ENCODE measurements at regions not wholly inside any gene's neighbourhood (a gene's known extent, or its start where the extent isn't known, plus 50 kb on each side); places are given as distances from the start of the nearest gene placed in this dataset.

- no peak for DNase-seq
- no peaks in the 10 kb centered on the region for H3K9me3 Mint-ChIP-seq
- TF ChIP-seq, protein P1, sequence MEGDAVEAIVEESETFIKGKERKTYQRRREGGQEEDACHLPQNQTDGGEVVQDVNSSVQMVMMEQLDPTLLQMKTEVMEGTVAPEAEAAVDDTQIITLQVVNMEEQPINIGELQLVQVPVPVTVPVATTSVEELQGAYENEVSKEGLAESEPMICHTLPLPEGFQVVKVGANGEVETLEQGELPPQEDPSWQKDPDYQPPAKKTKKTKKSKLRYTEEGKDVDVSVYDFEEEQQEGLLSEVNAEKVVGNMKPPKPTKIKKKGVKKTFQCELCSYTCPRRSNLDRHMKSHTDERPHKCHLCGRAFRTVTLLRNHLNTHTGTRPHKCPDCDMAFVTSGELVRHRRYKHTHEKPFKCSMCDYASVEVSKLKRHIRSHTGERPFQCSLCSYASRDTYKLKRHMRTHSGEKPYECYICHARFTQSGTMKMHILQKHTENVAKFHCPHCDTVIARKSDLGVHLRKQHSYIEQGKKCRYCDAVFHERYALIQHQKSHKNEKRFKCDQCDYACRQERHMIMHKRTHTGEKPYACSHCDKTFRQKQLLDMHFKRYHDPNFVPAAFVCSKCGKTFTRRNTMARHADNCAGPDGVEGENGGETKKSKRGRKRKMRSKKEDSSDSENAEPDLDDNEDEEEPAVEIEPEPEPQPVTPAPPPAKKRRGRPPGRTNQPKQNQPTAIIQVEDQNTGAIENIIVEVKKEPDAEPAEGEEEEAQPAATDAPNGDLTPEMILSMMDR (IDR thresholded peaks at IDR 0.05): no peak
- no peak overlapping the region for H3K4me3 Mint-ChIP-seq
- no peaks in the 10 kb centered on the region for H3K36me3 Mint-ChIP-seq (ENCODE audit: low read depth)
- intact Hi-C loops (cut with micrococcal nuclease): no loop called here
- H3K27me3 Mint-ChIP-seq: peaks cover 1% of the 10 kb centered on the region
- no peak overlapping the region for H3K27ac Mint-ChIP-seq
- ATAC-seq: no peak
- CTCF ChIA-PET: no interaction called here
- no peaks in the 10 kb centered on the region for H3K4me1 Mint-ChIP-seq (ENCODE audit: low read depth)
- POLR2A ChIA-PET: no interaction called here
Observed at GRCh38 chr4:42341518-42342026, 55.7 kb upstream of the SHISA3 start.

GRCh38 chr4:42342459-42342858 is 54.8 kb upstream of the SHISA3 start:
- H3K36me3 Mint-ChIP-seq (ENCODE audit: low read depth): no peaks in the 10 kb centered on the region
- H3K4me1 Mint-ChIP-seq (ENCODE audit: low read depth): no peaks in the 10 kb centered on the region
- CTCF ChIA-PET: no interaction called here
- H3K9me3 Mint-ChIP-seq: no peaks in the 10 kb centered on the region
- H3K27ac Mint-ChIP-seq: no peak overlapping the region
- H3K27me3 Mint-ChIP-seq: peaks cover 1% of the 10 kb centered on the region
- intact Hi-C loops (cut with micrococcal nuclease): no loop called here
- DNase-seq: no peak
- TF ChIP-seq, protein P1 (IDR thresholded peaks at IDR 0.05): no peak
- no peak for ATAC-seq
- POLR2A ChIA-PET: no interaction called here
- H3K4me3 Mint-ChIP-seq: no peak overlapping the region

GRCh38 chr4:42344309-42344708 is 53.0 kb upstream of the SHISA3 start:
- no peak overlapping the region for H3K4me3 Mint-ChIP-seq
- DNase-seq (no peak), ATAC-seq (no peak)
- no peaks in the 10 kb centered on the region for H3K36me3 Mint-ChIP-seq (ENCODE audit: low read depth)
- TF ChIP-seq, protein P1 (IDR thresholded peaks at IDR 0.05): no peak
- ChIA-PET CTCF (no interaction called here), POLR2A (interaction anchor here (0.7 kb wide), 1 partner anchor 24 kb away, joined by 3 read pairs; no protein-coding TSS in a partner anchor)
- intact Hi-C loops (cut with micrococcal nuclease): no loop called here
- H3K9me3 Mint-ChIP-seq: no peaks in the 10 kb centered on the region
- peaks cover 1% of the 10 kb centered on the region for H3K27me3 Mint-ChIP-seq
- H3K27ac Mint-ChIP-seq: no peak overlapping the region
- no peaks in the 10 kb centered on the region for H3K4me1 Mint-ChIP-seq (ENCODE audit: low read depth)

GRCh38 chr4:42344749-42345148 is 52.5 kb upstream of the SHISA3 start:
- intact Hi-C loops (cut with micrococcal nuclease): no loop called here
- ATAC-seq (no peak), DNase-seq (no peak)
- ChIA-PET POLR2A (no interaction called here), CTCF (no interaction called here)
- H3K27me3 Mint-ChIP-seq: peaks cover 1% of the 10 kb centered on the region
- H3K4me1 Mint-ChIP-seq (ENCODE audit: low read depth): no peaks in the 10 kb centered on the region
- H3K9me3 Mint-ChIP-seq: no peaks in the 10 kb centered on the region
- TF ChIP-seq, protein P1 (IDR thresholded peaks at IDR 0.05): no peak
- no peaks in the 10 kb centered on the region for H3K36me3 Mint-ChIP-seq (ENCODE audit: low read depth)
- no peak overlapping the region for H3K4me3 Mint-ChIP-seq
- H3K27ac Mint-ChIP-seq: no peak overlapping the region

DNA sequence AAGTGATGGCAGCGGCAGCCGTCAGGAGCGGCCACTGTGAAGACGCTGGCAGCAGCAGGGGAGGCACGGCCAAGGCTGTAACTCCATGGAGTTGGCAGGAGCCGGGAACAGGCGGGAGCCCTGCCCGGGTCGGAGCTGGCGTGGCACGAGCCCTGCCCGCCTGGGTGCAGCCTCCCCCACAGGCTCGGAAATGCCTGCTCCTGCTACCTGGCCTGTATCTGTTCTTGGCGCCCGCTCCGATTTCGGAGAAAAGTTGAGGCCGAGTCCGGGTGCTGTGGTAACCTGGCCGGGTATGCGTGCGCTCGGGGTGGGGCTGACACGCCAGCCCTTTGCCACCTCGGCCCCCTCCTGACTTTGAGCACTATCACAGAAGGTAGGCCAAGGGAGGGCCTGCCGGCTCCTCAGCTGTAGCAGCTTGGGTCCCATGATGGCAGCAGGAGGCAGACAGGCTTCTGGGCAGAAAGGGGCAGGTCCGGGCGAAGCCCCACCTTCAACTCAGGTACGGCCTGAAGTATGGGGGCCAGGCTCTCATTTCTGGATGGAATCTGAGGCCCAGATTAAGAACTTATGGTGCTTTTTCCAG is 51.2 kb upstream of the SHISA3 start:
- H3K9me3 Mint-ChIP-seq: no peaks in the 10 kb centered on the region
- H3K27ac Mint-ChIP-seq: no peak overlapping the region
- H3K36me3 Mint-ChIP-seq (ENCODE audit: low read depth): no peaks in the 10 kb centered on the region
- TF ChIP-seq, protein P1 (IDR thresholded peaks at IDR 0.05): no peak
- DNase-seq (no peak), ATAC-seq (no peak)
- CTCF ChIA-PET: no interaction called here
- H3K27me3 Mint-ChIP-seq: peaks cover 1% of the 10 kb centered on the region
- H3K4me3 Mint-ChIP-seq: no peak overlapping the region
- H3K4me1 Mint-ChIP-seq (ENCODE audit: low read depth): no peaks in the 10 kb centered on the region
- POLR2A ChIA-PET: no interaction called here
- intact Hi-C loops (cut with micrococcal nuclease): no loop called here
